SH-SY5Y (cell line): ENCODE measurements at regions not wholly inside any gene's neighbourhood (a gene's known extent, or its start where the extent isn't known, plus 50 kb on each side); places are given as distances from the start of the nearest gene placed in this dataset.

ENCODE experiments used
- GATA2 ChIP-seq: IDR thresholded peaks from 2 replicates; pipeline ENCODE4 v1.6.1; 2011; ENCODE audit warnings: mild to moderate bottlenecking, low read depth, low read length
- GATA3 ChIP-seq: IDR thresholded peaks from 2 replicates; pipeline ENCODE4 v1.6.1; 2011; ENCODE audit warnings: low read depth, mild to moderate bottlenecking, low read length, moderate library complexity

GRCh38 chr3:168598250-168598649 lies 502.5 kb upstream of the GOLIM4 start:
- TF ChIP-seq GATA2 (no peak), GATA3 (no peak)
